ENCODE measurements at regions not wholly inside any gene's neighbourhood (a gene's known extent, or its start where the extent isn't known, plus 50 kb on each side); places are given as distances from the start of the nearest gene placed in this dataset.
"Not testable (repeated sequence)": the region's sequence is repeated elsewhere in the genome, so short reads cannot be mapped to it uniquely, and the experiment has no call there.

GRCh38 chr3:127435299-127435698 lies 147.5 kb upstream of the PRR20G start:
- TF ChIP-seq POLR2A (IDR thresholded peaks at IDR 0.05) = not testable (repeated sequence)
- TF ChIP-seq, protein P1, sequence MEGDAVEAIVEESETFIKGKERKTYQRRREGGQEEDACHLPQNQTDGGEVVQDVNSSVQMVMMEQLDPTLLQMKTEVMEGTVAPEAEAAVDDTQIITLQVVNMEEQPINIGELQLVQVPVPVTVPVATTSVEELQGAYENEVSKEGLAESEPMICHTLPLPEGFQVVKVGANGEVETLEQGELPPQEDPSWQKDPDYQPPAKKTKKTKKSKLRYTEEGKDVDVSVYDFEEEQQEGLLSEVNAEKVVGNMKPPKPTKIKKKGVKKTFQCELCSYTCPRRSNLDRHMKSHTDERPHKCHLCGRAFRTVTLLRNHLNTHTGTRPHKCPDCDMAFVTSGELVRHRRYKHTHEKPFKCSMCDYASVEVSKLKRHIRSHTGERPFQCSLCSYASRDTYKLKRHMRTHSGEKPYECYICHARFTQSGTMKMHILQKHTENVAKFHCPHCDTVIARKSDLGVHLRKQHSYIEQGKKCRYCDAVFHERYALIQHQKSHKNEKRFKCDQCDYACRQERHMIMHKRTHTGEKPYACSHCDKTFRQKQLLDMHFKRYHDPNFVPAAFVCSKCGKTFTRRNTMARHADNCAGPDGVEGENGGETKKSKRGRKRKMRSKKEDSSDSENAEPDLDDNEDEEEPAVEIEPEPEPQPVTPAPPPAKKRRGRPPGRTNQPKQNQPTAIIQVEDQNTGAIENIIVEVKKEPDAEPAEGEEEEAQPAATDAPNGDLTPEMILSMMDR (IDR thresholded peaks at IDR 0.05) = not testable (repeated sequence)
